IPS-NIHi7 (cell line): ENCODE measurements at regions not wholly inside any gene's neighbourhood (a gene's known extent, or its start where the extent isn't known, plus 50 kb on each side); places are given as distances from the start of the nearest gene placed in this dataset.

Source experiments
- DNase-seq: peaks from one replicate; pipeline ENCODE4 v3.0.0; 2012; ENCODE audit warnings: mixed read lengths; ENCODE audit errors: extremely low spot score

GRCh38 chr2:239883326-239884050, 141.7 kb downstream of the NDUFA10 start:
- no peak for DNase-seq

GRCh38 chr2:239882781-239883180, 142.4 kb downstream of the NDUFA10 start:
- DNase-seq: no peak

GRCh38 chr2:239882331-239882732, 142.8 kb downstream of the NDUFA10 start:
- peak; percentile 81 for DNase-seq

DNA sequence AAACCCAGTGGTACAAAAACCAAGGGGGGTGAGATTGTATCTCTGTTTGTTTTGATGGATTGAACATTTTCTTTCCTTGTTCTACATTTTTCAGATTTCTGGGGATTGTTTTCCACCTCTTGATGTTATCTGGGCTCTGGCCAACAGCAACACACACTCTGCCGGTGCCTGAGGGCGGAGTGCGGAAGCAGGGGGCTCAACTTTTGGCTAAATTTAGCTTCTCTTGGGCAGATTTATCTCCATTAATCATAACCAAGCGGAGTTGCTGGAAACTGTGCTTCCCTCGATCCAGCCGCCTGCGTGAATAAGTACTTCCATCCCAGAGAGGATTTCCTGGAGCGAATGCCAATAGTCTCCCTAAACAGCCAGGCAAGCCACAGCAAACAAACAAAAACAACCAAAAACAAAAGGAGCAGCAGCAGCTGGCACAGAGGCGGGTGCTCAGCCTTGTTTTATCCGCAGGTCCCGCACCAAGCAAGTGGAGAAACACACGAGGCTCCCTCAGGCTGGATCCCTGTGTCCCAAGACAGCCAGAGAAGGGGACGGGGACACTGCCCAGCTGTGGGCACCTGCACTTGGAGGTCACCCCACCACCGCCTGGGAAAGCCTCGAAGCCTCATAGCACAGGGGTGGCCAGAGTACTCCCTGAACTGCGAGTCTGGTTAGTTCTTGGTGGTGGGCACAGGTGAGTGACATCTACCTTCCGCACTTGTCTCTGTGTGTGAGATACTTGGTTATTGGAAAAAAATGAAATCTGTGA, 143.4 kb downstream of the NDUFA10 start:
- DNase-seq: no peak

- no peak for DNase-seq
Measured at GRCh38 chr2:239881031-239881471, 144.1 kb downstream of the NDUFA10 start.

GRCh38 chr2:239880396-239880795, 144.7 kb downstream of the NDUFA10 start:
- no peak for DNase-seq

DNA sequence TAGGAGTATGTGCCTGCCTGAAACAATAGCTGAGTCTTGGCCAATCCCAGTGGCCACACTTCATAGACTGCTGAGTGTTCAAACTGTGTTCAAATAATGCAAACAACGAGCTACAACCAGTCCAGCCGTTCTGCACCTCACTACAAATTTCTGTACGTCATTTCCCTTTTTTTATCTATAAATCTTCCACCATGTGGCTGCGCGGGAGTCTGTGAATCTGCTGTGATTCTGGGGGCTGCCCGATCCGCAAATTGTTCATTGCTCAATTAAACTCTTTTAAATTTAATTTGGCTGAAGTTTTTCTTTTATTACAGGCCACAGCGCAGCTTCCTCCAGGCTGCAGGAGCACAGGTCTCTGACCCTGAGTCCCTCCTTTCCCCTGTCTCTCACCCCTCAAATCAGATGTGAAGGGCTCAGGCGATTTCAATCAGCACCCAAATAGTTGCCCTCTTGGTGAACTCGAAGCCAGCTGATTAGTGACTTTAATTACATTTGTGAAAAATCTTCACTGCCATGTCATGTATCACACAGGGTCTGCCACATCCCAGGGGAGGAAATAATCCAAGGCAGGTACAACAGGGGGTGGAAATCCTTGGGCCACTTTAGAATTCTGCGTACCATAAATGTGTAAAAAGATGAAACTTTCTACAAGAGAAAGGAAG, 145.6 kb downstream of the NDUFA10 start:
- no peak for DNase-seq

GRCh38 chr2:239878686-239879085, 146.5 kb downstream of the NDUFA10 start:
- DNase-seq: no peak

GRCh38 chr2:239876948-239877289, 148.2 kb downstream of the NDUFA10 start:
- no peak for DNase-seq

DNA sequence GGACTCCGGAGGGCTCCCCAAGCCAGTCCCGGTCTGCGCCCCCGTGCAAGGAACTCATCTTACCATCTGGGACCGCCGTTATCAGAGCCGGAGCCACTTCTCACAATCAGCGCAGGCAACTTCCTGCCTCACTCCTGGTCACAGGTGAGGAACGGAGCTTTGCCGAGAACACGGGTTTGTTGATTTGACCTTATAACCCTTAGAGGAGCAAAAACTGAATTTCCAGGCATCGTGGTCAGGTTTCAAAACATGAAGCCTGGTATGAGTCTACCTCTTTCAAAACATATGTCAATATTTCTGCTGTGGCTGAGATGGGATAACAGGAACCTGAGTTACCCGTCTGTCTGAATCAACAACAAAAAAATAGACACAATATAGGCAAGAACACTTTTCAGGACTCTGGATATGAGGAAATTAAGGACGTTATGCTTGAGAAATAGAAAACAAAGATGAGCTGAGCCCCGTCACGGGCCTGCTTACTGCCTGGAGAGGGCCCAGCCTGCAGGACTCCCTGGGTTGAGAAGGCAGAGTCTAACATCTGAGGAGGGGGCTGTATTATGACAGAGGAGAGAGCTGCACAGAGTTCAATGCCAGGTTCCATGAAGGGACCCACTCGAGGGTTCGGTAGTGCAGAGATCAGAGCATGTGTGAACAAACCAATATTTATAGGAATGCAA, 148.7 kb downstream of the NDUFA10 start:
- peak; percentile 2 for DNase-seq

- no peak for DNase-seq
Measured at GRCh38 chr2:239874636-239875356, 150.3 kb downstream of the NDUFA10 start.

DNA sequence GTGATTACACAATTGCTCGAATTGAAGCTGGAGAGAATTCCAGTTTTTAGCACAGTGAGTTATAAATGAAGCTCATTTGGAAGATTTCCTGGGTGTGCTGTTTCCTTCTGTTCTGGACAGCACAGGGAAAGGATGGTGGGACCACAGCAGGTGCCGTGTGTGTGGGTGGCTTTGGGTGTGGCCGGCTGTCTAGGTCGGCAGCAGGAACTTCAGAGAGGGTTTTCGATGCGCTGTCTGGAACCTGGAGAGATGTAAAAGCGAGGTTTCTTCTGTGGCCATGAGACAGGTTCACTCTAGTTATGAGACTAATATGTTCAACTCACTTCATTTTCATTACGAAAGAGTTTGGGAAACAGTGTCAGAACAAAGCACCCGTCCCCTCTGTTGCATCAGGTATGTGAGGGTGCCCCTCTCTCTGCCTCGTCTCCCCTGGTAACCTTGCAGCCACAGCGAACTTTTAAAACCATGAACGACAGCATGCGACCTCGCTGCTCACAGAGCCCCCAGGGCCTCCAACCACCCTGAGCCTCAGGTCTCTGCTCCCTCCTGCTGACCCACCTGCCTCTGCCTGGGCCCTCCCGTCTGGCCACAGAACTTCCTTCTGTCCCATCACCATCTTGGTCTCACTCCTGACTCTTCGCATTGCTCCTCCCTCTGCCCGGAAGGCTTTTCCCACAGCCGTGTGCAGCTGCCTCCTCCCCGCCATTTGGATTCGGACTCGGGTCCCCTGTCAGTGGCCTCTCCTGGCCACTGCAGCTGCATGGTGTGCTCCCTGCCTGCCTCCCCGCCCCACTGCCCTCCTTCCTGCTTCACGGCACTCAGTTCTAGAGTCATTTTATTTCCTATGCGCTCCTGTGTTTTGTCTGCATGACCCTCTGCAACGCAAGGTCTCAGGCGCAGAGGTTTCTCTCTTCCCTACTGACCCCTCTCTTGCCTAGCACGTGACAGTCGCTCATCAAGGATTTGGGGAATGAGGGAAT, 151.2 kb downstream of the NDUFA10 start:
- DNase-seq: no peak

GRCh38 chr2:239871481-239872435, 153.4 kb downstream of the NDUFA10 start:
- no peak for DNase-seq

GRCh38 chr2:239870863-239871262, 154.3 kb downstream of the NDUFA10 start:
- no peak for DNase-seq

GRCh38 chr2:239870276-239870675, 154.9 kb downstream of the NDUFA10 start:
- DNase-seq: no peak

GRCh38 chr2:239869272-239870155, 155.6 kb downstream of the NDUFA10 start:
- DNase-seq: no peak

DNA sequence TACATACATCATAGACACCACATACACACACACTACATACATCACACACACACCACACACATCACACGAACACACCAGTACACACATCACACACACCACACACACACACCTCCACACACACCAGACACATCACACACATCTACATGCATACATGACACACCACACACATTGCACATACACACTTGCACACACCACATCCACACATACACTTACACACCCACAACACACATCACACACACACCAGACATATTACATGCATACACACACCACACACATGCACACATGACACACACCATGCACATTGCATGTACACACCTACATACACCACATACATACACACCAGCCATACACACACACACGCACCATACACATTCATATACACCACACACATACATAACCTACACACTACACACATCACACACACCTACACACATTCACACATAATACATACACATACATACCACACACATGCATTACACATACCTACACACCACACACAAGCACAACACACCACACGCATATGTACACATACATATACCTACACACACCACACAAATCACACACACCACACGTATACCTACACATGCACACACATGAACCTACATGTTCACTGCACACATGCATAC, 156.5 kb downstream of the NDUFA10 start:
- no peak for DNase-seq

DNA sequence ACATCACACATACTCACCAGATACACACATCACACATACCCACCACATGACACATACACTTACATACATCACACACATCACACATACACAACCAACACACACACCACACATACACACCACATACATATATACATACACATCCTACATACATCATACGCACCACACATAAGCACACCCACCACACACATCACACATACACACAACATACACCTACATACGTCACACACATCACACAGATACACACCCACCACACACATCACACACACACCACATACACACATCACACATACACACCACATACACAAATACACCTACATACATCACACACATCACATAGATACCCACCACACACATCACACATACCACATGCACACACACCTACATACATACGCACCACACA, 158.4 kb downstream of the NDUFA10 start:
- no peak for DNase-seq
